ENCODE measurements at regions not wholly inside any gene's neighbourhood (a gene's known extent, or its start where the extent isn't known, plus 50 kb on each side); places are given as distances from the start of the nearest gene placed in this dataset.

DNA sequence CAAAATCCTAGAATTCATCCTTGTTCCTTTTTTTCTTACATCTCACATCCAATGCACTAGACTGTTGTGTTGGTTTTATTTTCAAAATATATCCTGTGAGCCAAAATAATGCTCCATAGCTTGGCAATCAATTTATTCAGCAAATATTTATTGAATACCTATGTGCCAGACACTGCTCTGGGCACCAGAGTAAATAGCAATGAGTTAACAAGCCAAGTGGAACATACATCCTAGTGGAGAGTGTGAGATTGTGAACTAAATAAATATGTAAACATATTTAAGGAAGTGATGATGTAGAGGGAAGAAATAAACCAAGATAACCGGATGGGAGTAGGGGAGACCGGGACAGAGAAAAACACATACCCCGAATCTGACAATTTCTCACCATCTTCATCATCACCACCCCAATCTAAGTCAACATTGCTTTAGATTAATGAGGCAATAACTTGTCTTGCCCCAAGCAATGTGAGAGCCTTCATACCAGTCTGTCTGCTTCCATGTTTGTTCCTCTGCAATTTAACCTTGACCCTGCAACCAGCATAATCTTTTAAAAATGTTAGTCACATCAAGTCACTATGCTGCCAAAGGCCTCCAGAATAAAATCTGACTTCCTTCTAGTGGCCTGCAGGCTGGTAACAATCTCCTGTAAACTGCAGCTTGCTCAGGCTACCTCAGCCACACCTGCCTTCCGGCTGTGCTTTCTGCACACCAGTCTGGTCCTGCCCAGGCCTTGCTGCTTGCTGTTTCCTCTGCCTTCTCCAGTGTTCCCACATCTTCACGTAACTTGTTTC is 199.2 kb downstream of the DLEU7 start:
- no peak for TF ChIP-seq CTCF (IDR thresholded peaks at IDR 0.05)
- TF ChIP-seq POLR2A (IDR thresholded peaks at IDR 0.05): no peak

Data from heart left ventricle (tissue), 13 donors.